Right ventricle myocardium superior (tissue), 1 donor: ENCODE measurements at regions not wholly inside any gene's neighbourhood (a gene's known extent, or its start where the extent isn't known, plus 50 kb on each side); places are given as distances from the start of the nearest gene placed in this dataset.

Source experiments
- ATAC-seq: fragments of 200-7000 bp; cut with Tn5 transposase; one replicate; pipeline ENCODE4 v1.9.1; 2020; ENCODE audit warnings: mild to moderate bottlenecking; ENCODE audit not compliant: poor library complexity
- DNase-seq: peaks from one replicate; pipeline ENCODE4 v3.0.0-alpha.2; 2020
- intact Hi-C: fragments of 100-400 bp; cut with DNase I; formaldehyde crosslinking; loops from one replicate; pipeline ENCODE4 v1.11.2; 2022
- donor health status: DM: no; HTN: yes; CAD: no; lungs with severe emphysema.

- ATAC-seq (no peak), DNase-seq (no peak)
- intact Hi-C loops: no loop called here
These were observed 115.0 kb upstream of the SLC22A23 start for GRCh38 chr6:3571836-3572235.

- no peak for DNase-seq
- intact Hi-C loops: no loop called here
These were observed 114.4 kb upstream of the SLC22A23 start for GRCh38 chr6:3571250-3571681.

DNA sequence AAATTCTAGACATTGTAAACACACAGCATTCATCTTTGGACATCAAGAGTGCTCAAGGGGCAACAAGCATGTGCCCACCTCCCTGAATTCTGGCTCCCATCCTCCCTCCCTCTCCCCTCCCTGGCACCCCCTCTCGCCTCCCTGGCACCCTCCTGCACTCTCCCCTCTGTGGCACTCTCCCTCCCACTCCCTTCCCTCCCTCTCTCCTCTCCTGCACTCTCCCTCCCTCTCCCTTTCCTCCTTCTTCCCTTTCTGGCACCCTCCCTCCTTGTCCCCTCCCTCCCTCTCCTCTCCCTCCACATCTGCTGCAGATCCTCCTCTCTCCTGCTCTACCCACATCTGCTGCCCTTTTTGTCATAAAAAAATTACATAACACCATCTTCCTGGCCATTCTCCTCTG, 113.0 kb upstream of the SLC22A23 start:
- DNase-seq (no peak), ATAC-seq (no peak)
- intact Hi-C loops: no loop called here

More at GRCh38 chr6:3571250-3571681, 114.4 kb upstream of the SLC22A23 start:
- no peak for ATAC-seq

GRCh38 chr6:3568396-3569082, 111.7 kb upstream of the SLC22A23 start:
- intact Hi-C loops: no loop called here
- no peak for DNase-seq
- ATAC-seq: no peak

GRCh38 chr6:3566812-3567211, 110.0 kb upstream of the SLC22A23 start:
- no peak for ATAC-seq
- DNase-seq: no peak
- intact Hi-C loops: no loop called here

DNA sequence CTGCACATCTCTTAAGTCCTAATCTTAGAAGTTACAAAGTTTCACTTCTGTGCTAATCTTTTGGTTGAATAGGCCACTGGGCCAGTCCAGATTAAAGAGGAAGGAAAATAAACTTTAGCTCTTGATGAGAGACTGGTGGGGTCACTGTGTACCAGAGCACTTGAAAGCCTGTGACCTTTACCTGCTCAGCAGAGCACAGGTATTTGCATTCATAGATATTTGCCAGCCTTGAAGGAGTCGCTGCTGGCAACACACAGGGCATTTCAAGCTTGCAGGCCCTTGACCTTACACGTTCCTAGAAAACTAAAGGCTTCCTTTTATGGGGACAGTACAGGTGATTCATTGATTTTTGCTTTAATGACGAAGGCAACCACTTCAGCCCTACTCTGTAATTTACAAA, 108.4 kb upstream of the SLC22A23 start:
- no peak for ATAC-seq
- intact Hi-C loops: no loop called here

GRCh38 chr6:3561725-3562124, 104.9 kb upstream of the SLC22A23 start:
- intact Hi-C loops: no loop called here
- no peak for DNase-seq
- no peak for ATAC-seq

More for the DNA sequence above, 108.4 kb upstream of the SLC22A23 start:
- DNase-seq: no peak

DNA sequence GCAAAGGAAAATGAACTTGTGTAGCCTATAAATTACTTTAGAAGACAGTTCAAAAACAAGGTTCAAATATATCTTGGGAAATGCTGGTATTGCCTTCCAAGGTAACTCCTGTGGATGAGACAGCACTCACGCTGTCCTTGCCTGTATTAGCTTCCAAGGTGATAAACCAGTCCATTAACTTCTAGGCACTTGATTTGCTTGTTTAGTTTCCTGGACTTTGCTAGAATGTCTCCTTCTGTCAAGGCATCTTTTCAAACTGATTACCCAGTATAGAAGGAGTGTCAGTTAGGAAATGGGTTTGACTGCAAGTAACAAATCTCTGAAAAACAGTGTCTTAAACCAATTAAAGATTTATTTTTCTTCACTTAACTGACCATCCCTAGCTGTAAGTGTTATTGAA, 103.4 kb upstream of the SLC22A23 start:
- intact Hi-C loops: no loop called here
- DNase-seq (no peak), ATAC-seq (no peak)

DNA sequence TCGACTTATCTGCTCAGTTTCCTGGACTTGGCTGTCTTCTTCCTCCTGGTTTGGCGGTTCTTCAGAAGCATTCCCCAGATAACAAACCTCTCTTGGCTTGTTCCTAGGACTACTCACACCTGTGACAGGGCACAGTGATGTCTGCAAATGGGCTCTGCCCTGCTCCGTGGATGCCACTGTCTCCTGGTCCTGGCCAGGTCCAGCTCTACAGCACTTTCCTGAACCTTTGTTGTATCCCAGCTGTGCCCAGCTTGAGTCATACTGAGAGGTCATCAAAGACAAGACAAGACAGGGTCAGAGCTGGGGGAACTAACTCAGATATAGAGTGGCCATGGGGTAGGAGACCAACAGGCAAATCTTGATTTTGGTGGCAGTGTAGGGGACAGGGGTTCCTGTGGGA, 102.7 kb upstream of the SLC22A23 start:
- DNase-seq (no peak), ATAC-seq (no peak)
- intact Hi-C loops: no loop called here

DNA sequence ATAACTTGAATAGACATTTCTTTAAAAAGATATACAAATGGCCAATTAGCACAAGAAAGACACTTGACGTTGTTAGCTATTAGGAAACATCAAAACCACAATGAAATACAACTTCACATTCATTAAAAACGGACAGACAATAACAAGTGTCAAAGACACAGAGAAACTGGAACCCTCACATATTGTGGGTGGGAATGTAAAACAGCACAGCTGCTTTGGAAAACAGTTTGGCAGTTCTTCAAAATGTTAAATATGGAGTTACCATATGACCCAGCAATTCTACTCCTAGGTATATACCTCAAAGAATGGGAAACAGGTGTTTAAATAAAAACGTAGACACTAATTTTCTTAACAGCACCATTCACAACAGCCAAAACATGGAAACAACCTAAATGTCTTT, 100.5 kb upstream of the SLC22A23 start:
- ATAC-seq (no peak), DNase-seq (no peak)
- intact Hi-C loops: no loop called here

DNA sequence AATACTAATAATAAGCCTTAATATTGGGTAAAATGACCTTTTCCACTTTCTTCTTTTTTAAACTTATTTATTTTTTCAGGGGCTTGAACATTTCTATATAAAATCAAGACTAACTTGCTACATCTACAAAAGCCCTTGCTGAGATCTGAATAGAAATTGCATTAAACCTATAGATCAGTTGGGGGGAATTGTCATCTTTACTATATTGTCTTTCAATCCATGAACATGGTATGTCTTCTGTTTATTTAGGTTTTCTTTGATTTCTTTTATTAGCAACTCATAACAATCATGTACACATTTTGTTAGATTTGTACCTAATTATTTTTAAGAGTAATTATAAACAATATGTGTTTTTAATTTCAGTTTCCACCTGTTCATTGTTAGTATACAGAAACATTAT, 96.4 kb upstream of the SLC22A23 start:
- DNase-seq (no peak), ATAC-seq (no peak)
- intact Hi-C loops: no loop called here

- ATAC-seq: no peak
- intact Hi-C loops: no loop called here
- no peak for DNase-seq
These were observed 95.1 kb upstream of the SLC22A23 start for GRCh38 chr6:3551716-3552511.

GRCh38 chr6:3549314-3549940, 92.6 kb upstream of the SLC22A23 start:
- DNase-seq (no peak), ATAC-seq (no peak)
- intact Hi-C loops: no loop called here

GRCh38 chr6:3546121-3546520, 89.3 kb upstream of the SLC22A23 start:
- ATAC-seq: no peak
- intact Hi-C loops: no loop called here
- DNase-seq: no peak

GRCh38 chr6:3545156-3545555, 88.3 kb upstream of the SLC22A23 start:
- intact Hi-C loops: no loop called here
- DNase-seq (no peak), ATAC-seq (no peak)

DNA sequence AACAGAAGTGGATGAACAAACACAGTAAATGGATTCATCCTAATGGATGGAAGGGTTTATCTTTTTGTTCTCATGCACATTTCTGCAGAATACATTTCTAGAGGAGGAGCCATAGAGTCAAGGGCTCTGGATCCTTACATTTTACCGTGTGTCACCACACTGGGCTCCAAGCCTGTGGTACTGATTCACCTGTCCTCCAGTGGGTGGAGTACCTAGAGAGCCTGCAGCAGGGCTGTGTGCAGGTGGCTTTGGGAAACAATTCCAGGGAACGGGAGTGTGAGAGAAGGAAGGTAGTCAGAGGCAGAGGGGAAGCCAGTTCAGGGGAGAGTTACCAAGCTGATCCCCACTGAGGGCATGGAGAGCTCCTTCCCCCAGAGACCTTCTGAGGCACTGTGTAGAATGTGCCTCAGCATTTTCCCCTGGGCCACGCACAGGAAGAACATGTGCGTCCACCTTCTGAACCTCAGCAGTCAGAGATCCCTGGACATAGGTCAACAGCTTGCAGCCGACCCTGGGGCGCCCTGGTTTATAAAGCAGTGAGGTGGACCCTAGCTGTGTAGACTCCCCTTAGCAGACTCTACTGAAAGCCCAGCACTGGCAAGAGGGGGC, 85.3 kb upstream of the SLC22A23 start:
- no peak for ATAC-seq
- intact Hi-C loops: no loop called here
- DNase-seq: no peak

GRCh38 chr6:3541006-3541585, 84.2 kb upstream of the SLC22A23 start:
- ATAC-seq (no peak), DNase-seq (no peak)
- intact Hi-C loops: no loop called here

- ATAC-seq (no peak), DNase-seq (no peak)
These were observed 83.5 kb upstream of the SLC22A23 start for GRCh38 chr6:3540253-3540820.

DNA sequence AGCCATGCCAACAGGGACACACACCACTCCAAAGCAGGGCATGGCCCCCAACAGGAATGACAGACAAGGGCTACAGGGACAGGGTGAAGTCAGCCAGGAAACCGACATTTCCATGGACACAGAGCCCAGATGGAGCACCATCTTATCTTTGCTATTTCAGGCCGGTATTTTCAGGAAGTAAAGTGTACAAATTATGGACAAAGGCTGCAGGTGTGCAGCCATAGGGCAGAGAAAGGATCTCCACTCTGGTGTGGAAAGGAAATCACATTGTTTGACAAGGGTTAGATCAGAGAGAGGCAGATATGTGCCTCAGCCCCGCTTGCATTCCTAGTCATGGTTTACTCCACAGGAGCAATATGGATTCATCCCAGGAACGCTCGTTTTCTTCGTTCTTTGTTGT, 81.7 kb upstream of the SLC22A23 start:
- intact Hi-C loops: no loop called here
- ATAC-seq: no peak
- DNase-seq: no peak

More at GRCh38 chr6:3540253-3540820, 83.5 kb upstream of the SLC22A23 start:
- intact Hi-C loops: no loop called here
